ENCODE measurements at regions not wholly inside any gene's neighbourhood (a gene's known extent, or its start where the extent isn't known, plus 50 kb on each side); places are given as distances from the start of the nearest gene placed in this dataset.

GRCh38 chr12:24678436-24678835 is 270.5 kb downstream of the BCAT1 start:
- TF ChIP-seq CTCF (IDR thresholded peaks at IDR 0.05; ENCODE audit: poor library complexity) (no peak), EZH2 (IDR thresholded peaks at IDR 0.05; ENCODE audit: borderline replicate concordance) (no peak)
